HG02798 (cell line): ENCODE measurements at regions not wholly inside any gene's neighbourhood (a gene's known extent, or its start where the extent isn't known, plus 50 kb on each side); places are given as distances from the start of the nearest gene placed in this dataset.
"Not testable (repeated sequence)": the region's sequence is repeated elsewhere in the genome, so short reads cannot be mapped to it uniquely, and the experiment has no call there.

Experiments used
- ATAC-seq: cut with Tn5 transposase; IDR thresholded peaks from one replicate; pipeline ENCODE4 v1.9.1; 2021; ENCODE audit warnings: mild to moderate bottlenecking; ENCODE audit not compliant: unreplicated experiment, poor library complexity

- no peak for ATAC-seq
These were observed 679.2 kb downstream of the TENT5A start for GRCh38 chr6:81073318-81073717.

- ATAC-seq, result no peak
These were observed 681.4 kb downstream of the TENT5A start for GRCh38 chr6:81071121-81071520.

GRCh38 chr6:81067057-81067456, 685.4 kb downstream of the TENT5A start:
- no peak for ATAC-seq

- no peak for ATAC-seq
These were observed 688.6 kb downstream of the TENT5A start for GRCh38 chr6:81063891-81064290.

- ATAC-seq, result no peak
These were observed 698.4 kb downstream of the TENT5A start for GRCh38 chr6:81054036-81054435.

GRCh38 chr6:81051952-81052351, 700.5 kb downstream of the TENT5A start:
- ATAC-seq, result no peak

GRCh38 chr6:81049425-81050042, 702.9 kb downstream of the TENT5A start:
- ATAC-seq, result no peak

GRCh38 chr6:81031416-81031815, 721.1 kb downstream of the TENT5A start:
- no peak for ATAC-seq

GRCh38 chr6:81026041-81026553, 726.4 kb downstream of the TENT5A start:
- ATAC-seq, result no peak

GRCh38 chr6:81023709-81024108, 728.8 kb downstream of the TENT5A start:
- ATAC-seq, result no peak

GRCh38 chr6:81023007-81023582, 729.4 kb downstream of the TENT5A start:
- ATAC-seq, result no peak

- ATAC-seq, result not testable (repeated sequence)
These were observed 734.9 kb downstream of the TENT5A start for GRCh38 chr6:81017586-81017985.

GRCh38 chr6:81003894-81004293, 748.6 kb downstream of the TENT5A start:
- ATAC-seq, result no peak

- no peak for ATAC-seq
These were observed 749.3 kb downstream of the TENT5A start for GRCh38 chr6:81003156-81003555.

GRCh38 chr6:81002126-81002525, 750.4 kb downstream of the TENT5A start:
- ATAC-seq, result no peak

GRCh38 chr6:80991316-80991715, 761.2 kb downstream of the TENT5A start:
- ATAC-seq, result no peak

- no peak for ATAC-seq
These were observed 763.6 kb downstream of the TENT5A start for GRCh38 chr6:80988892-80989291.

GRCh38 chr6:80988286-80988685, 764.2 kb downstream of the TENT5A start:
- no peak for ATAC-seq

- not testable (repeated sequence) for ATAC-seq
These were observed 771.3 kb downstream of the TENT5A start for GRCh38 chr6:80981226-80981625.

- ATAC-seq, result no peak
These were observed 776.1 kb downstream of the TENT5A start for GRCh38 chr6:80976336-80976735.

GRCh38 chr6:80974579-80974978, 777.9 kb downstream of the TENT5A start:
- ATAC-seq, result no peak

- no peak for ATAC-seq
These were observed 783.0 kb downstream of the TENT5A start for GRCh38 chr6:80969439-80969838.
